GM21723 (cell line): ENCODE measurements at regions not wholly inside any gene's neighbourhood (a gene's known extent, or its start where the extent isn't known, plus 50 kb on each side); places are given as distances from the start of the nearest gene placed in this dataset.
"Not testable (repeated sequence)": the region's sequence is repeated elsewhere in the genome, so short reads cannot be mapped to it uniquely, and the experiment has no call there.

Experiments
- ATAC-seq: cut with Tn5 transposase; IDR thresholded peaks from one replicate; pipeline ENCODE4 v1.9.1; 2021; ENCODE audit warnings: mild to moderate bottlenecking, moderate library complexity; ENCODE audit not compliant: unreplicated experiment

- ATAC-seq: no peak
These were observed 50.5 kb upstream of the MAP4K3 start for GRCh38 chr2:39487398-39488250.

GRCh38 chr2:39488450-39488849, 51.4 kb upstream of the MAP4K3 start:
- ATAC-seq: no peak

GRCh38 chr2:39490586-39490985, 53.5 kb upstream of the MAP4K3 start:
- ATAC-seq: no peak

- peak; percentile 9 for ATAC-seq
These were observed 54.6 kb upstream of the MAP4K3 start for GRCh38 chr2:39491653-39492052.

- ATAC-seq: peak; percentile 97
These were observed 55.1 kb upstream of the MAP4K3 start for GRCh38 chr2:39492095-39492590.

- no peak for ATAC-seq
These were observed 55.6 kb upstream of the MAP4K3 start for GRCh38 chr2:39492716-39493115.

- peak; percentile 42 for ATAC-seq
These were observed 57.7 kb upstream of the MAP4K3 start for GRCh38 chr2:39494784-39495251.

- ATAC-seq: no peak
These were observed 60.2 kb upstream of the MAP4K3 start for GRCh38 chr2:39497082-39497801.

- not testable (repeated sequence) for ATAC-seq
These were observed 61.1 kb upstream of the MAP4K3 start for GRCh38 chr2:39498176-39498575.

GRCh38 chr2:39498786-39499185, 61.7 kb upstream of the MAP4K3 start:
- ATAC-seq: no peak

GRCh38 chr2:39499336-39499735, 62.3 kb upstream of the MAP4K3 start:
- no peak for ATAC-seq

GRCh38 chr2:39501412-39501811, 64.3 kb upstream of the MAP4K3 start:
- no peak for ATAC-seq

GRCh38 chr2:39503277-39503676, 66.2 kb upstream of the MAP4K3 start:
- ATAC-seq: no peak

GRCh38 chr2:39504790-39505335, 67.8 kb upstream of the MAP4K3 start:
- no peak for ATAC-seq

- ATAC-seq: no peak
These were observed 69.1 kb upstream of the MAP4K3 start for GRCh38 chr2:39506215-39506614.

GRCh38 chr2:39508198-39508597, 71.1 kb upstream of the MAP4K3 start:
- ATAC-seq: no peak

GRCh38 chr2:39510140-39510539, 73.1 kb upstream of the MAP4K3 start:
- no peak for ATAC-seq

GRCh38 chr2:39511219-39511604, 74.1 kb upstream of the MAP4K3 start:
- no peak for ATAC-seq

- ATAC-seq: no peak
These were observed 74.7 kb upstream of the MAP4K3 start for GRCh38 chr2:39511605-39512433.

GRCh38 chr2:39512434-39512935, 75.4 kb upstream of the MAP4K3 start:
- ATAC-seq: no peak

- ATAC-seq: no peak
These were observed 75.9 kb upstream of the MAP4K3 start for GRCh38 chr2:39512941-39513340.
